HG03354 (cell line): ENCODE measurements at regions not wholly inside any gene's neighbourhood (a gene's known extent, or its start where the extent isn't known, plus 50 kb on each side); places are given as distances from the start of the nearest gene placed in this dataset.
"Not testable (repeated sequence)": the region's sequence is repeated elsewhere in the genome, so short reads cannot be mapped to it uniquely, and the experiment has no call there.

Source experiments
- ATAC-seq: cut with Tn5 transposase; IDR thresholded peaks from one replicate; pipeline ENCODE4 v1.9.1; 2021; ENCODE audit warnings: mild to moderate bottlenecking; ENCODE audit not compliant: unreplicated experiment, poor library complexity, severe bottlenecking

- no peak for ATAC-seq
Observed at GRCh38 chr3:106276151-106276550, 407.3 kb upstream of the CBLB start.

DNA sequence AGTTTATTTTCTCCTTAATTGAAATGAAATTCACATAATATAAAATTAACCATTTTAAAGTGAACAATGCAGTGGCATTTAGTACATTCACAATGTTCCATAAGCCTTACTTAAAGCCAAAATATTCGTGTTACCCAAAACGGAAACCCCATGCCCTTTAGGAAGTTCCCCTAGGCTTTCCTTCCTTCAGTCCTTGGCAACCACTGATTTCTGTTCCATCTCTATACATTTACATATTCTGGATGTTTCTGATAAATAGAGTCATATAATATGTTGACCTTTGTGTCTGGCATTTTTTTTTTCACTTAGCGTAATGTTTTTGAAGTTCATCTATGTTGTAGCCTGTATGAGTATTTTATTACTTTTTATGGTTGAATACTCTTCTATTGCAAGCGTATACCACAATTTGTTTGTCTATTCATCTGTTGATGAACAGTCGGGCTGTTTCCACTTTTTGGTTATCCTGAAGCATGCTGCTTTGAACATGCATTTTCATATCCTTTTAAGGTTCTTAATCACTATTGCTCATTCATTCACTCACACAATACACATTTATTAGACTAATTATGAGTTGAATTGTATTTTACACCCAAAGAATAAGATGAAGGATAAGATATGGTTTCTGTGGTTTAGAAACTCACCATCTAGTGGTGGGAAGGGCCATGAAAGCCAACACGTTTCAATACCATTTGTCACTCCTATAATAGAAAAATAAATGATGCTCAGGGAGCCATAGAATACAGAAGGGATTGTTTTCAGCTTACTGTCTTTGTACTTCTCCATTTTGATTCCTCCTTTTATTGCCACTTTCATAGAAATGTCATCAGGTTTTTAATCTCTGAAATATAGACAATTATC, 408.2 kb upstream of the CBLB start:
- ATAC-seq: no peak

DNA sequence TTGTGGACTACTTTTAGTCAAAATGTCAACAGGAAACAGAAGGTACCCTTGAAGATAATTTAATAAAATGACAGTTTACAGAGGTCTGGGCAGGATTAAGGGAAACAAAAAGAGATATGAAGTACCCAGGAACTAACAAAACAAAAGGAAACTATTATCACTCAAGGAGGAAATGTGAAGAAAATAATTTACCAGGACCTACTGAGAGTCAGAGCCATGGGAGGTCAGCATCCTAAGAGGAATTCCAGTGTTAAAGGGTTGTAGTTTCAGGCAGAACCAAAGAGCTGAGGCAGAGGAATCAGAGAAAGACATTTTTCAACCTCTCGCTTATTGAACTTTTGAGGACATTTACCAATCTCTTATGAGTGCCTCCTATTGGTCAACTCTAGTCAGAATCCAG, 408.9 kb upstream of the CBLB start:
- no peak for ATAC-seq

DNA sequence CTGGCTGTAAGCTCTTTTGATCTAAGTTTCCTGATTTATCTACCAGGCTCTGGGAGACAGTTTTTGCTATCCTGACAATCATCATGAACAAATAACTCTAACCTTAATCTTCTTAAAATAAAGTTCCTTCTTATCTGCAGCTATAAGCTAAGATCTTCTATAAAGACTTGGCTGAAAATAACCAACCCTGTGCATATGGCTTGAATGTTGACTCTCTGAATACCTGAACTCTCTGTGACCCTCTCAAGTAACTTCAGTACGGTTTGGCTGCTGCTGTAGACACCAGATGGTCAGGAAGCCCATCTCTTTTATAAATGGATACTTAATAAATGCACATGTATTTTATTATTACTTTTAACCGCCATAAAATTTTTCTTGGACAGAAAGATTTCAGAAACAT, 412.4 kb upstream of the CBLB start:
- no peak for ATAC-seq

DNA sequence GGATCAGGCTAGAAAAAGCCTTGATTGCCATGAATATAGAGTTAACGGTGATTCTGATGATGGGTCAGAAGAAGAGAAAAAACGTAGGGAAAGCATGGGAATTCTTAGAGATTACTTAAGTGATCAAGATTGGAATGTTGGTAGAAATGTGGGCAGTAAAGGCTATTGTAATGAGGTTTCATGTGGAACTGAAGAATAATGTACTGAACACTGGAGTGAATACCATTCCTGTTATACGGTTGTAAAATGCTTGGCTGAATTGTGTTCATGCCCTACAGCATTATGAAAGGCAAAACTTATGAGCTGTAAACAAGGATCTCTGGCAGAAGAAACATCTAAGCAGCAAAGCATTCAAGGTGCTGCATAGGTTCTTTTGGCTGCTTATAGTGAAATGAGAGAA, 414.1 kb upstream of the CBLB start:
- ATAC-seq: no peak

GRCh38 chr3:106288781-106289180, 420.0 kb upstream of the CBLB start:
- no peak for ATAC-seq

- ATAC-seq: no peak
Observed at GRCh38 chr3:106290304-106290997, 421.6 kb upstream of the CBLB start.

GRCh38 chr3:106293161-106293560, 424.3 kb upstream of the CBLB start:
- no peak for ATAC-seq

DNA sequence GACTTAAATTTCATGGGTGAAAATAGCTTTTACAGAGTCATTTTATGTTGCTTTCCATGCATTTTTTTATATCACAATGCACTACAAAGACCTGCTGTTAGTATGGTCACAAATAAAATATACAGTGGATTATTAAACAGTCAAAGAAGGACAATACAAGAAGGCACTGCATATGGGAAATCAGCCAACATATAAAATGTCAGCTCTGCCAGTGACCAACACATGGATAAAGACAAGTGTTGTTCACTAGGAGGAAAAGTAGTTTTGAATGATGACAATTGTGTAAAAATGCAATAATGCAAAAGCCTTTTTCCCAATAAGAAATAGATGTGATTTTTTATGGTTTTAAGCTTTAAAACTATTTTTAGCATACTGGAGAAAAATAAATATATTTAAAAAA, 425.3 kb upstream of the CBLB start:
- no peak for ATAC-seq

- ATAC-seq: no peak
Observed at GRCh38 chr3:106296062-106296461, 427.2 kb upstream of the CBLB start.

GRCh38 chr3:106299300-106300098, 430.7 kb upstream of the CBLB start:
- peak; percentile 58 for ATAC-seq

DNA sequence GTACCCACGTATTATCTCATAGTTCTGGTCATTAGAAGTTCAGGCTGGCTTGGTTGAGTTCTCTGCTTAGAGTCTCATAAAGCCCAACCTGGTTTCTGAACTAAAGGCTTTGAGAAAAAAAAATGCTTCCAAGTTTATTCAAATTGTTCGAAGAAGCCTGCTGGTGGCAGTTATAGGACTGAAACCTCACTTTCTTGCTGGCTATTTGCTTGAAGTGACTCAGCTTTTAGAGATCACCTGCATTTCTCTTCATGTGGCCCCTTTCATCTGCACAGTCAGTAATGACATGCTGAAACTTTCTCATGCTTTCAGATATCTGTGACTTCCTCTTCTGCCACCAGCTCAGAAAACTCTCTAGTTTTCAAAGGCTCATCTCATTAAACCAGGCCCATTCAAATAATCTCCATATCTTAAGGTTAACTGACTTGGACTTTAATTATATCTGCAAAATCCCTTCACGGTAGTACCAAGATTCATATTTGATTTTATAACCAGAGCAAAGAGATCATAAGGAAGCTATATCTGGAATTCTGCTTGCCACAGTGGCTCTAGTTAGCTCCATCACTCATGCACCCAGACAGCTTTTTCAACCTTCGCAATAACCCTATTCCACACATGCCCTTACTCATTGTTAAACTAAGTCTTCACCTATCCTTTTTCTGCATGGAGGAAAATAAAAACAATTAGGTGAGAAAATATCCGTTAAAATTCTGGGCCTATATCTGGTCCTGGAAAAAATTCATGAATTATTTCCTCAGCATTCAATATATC, 433.8 kb upstream of the CBLB start:
- ATAC-seq: peak; percentile 95

DNA sequence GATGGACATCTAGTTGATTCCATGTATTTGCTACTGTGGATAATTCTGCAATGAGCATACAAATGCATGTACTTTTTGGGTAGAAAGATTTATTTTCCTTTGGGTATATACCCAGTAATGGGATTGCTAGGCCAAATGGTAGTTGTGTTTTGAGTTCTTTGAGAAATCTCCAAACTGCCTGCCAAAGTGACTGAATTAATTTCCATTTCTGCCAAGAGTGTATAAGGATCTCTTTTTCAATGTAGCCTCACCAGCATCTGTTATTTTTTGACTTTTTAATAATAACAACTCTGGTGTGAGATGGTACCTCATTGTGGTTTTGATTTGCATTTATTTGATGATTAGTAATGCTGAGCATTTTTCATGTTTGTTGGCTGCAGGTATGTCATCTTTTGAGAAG, 435.0 kb upstream of the CBLB start:
- ATAC-seq: no peak

DNA sequence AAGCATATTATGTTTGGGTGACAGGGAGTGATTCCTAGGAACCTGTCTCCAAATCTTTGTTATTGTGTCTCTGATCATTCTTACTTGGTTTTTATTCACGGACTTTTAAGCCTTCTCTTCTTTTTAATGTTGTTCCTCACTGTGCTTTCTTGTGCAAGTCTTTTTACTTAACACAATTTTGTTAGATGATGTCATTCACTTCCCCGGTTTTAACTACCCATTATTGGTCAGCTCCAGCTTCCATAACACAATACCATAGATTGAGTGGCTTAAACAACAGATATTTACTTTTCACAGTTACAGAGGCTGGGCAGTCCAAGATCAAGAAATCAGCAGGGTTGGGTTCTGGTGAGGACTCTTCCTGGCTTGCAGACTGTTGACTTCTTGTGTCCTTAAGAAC, 436.3 kb upstream of the CBLB start:
- ATAC-seq: no peak

- no peak for ATAC-seq
Observed at GRCh38 chr3:106305882-106306435, 437.1 kb upstream of the CBLB start.

DNA sequence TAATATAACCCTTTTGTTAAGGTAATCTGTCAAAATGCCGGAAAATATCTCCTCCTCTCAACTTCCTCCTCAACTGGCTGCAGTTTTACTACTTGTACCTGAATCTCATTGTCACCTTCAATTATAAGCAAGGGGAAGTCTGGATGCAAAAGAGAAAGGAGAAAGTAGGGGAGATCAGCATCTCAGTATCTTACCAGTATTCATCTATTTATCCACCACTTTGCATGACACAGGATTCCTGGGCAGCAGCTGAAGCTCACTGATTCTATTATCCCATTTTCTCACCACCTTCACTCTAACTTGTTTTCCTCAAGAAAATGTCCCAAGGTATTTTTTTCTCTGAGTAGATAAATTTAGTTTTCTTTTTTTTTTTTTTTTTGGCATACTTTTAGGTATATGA, 440.5 kb upstream of the CBLB start:
- no peak for ATAC-seq

DNA sequence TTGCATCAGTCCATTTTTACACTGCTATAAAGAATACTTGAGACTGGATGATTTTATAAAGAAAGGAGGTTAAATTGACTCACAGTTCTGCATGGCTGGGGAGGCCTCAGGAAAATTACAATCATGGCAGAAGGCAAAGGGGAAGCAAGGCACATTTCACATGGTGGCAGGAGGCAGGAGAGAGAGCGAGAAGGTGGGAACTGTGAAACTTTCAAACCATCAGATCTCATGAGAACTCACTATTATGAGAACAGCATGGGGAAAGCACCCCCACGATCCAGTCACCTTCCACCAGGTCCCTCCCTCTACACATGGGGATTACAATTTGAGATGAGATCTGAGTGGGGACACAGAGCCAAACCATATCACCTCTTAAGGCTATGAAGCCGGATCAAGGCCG, 441.0 kb upstream of the CBLB start:
- ATAC-seq: not testable (repeated sequence)

DNA sequence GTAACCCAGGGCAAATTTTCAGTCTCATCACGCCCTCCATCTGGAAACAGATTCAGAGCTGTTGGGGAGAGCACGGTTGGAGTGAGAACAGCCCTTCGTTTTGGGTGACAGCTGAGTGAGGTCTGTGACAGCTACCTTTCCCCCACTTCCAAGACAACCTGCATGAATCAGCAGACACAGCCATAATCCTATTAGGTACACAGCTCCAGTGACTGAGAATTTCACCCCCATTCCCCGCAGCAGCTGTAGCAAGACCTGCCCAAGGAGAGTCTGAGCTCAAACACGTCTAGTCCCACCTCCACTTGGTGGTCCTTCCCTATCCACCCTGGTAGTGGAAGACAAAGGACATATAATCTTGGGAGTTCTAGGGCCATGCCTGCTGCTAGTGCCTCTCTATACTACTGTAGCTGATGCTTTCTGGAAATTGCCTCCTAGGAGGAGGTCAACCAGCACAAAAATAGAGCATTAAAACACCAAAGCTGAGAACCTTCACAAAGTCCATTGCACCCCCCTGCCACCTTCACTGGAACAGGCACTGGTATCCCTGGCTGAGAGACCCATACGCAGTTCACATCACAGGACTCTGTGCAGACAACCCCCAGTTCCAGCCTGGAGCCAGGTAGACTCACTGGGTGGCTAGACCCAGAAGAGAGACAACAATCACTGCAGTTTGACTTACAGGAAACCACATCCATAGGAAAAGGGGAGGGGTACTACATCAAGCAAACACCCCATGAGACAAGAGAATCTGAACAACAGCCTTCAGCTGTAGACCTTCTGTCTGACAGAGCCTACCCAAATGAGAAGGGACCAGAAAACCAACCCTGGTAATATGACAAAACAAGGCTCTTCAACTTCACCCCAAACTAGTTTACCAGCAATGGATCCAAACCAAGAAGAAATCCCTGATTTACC, 448.6 kb upstream of the CBLB start:
- ATAC-seq: no peak

DNA sequence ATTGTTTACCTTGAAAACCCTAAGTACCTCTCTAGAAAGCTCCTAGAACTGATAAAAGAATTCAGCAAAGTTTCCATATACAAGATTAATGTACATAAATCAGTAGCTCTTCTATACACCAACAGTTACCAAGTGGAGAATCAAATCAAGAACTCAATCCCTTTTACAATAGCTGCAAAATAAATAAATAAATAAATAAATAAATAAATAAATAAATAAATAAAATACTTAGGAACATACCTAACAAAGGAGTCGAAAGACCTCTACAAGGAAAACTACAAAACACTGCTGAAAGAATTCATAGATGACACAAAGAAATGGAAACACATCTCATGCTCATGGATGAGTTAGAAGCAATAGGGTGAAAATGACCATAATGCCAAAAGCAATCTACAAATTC, 452.6 kb upstream of the CBLB start:
- ATAC-seq: not testable (repeated sequence)
